Loucy (cell line): ENCODE measurements at regions not wholly inside any gene's neighbourhood (a gene's known extent, or its start where the extent isn't known, plus 50 kb on each side); places are given as distances from the start of the nearest gene placed in this dataset.

Experiments
- H2AFZ ChIP-seq: fragments of 200-600 bp; sonication (generic); 2 replicates; pipeline ENCODE4 v1.6.0; 2016; ENCODE audit warnings: antibody characterized with exemption, mild to moderate bottlenecking, low read length, moderate library complexity
- H3F3A ChIP-seq: fragments of 200-600 bp; 2 replicates; pipeline ENCODE4 v1.6.0; 2016; ENCODE audit warnings: antibody characterized with exemption, low read depth, mild to moderate bottlenecking
- H3K27me3 ChIP-seq: fragments of 200-600 bp; sonication (generic); 2 replicates; pipeline ENCODE4 v1.6.1; 2014; ENCODE audit warnings: low read length, mild to moderate bottlenecking; ENCODE audit not compliant: insufficient read depth, poor library complexity, severe bottlenecking
- H3K36me3 ChIP-seq: fragments of 200-600 bp; sonication (generic); 2 replicates; pipeline ENCODE4 v1.6.1; 2016; ENCODE audit warnings: low read length; ENCODE audit not compliant: insufficient read depth
- H3K4me1 ChIP-seq: fragments of 200-600 bp; sonication (generic); 2 replicates; pipeline ENCODE4 v1.5.1; 2014; ENCODE audit warnings: low read length, mild to moderate bottlenecking; ENCODE audit not compliant: insufficient read depth, poor library complexity, severe bottlenecking
- H3K4me2 ChIP-seq: fragments of 200-600 bp; sonication (generic); 2 replicates; pipeline ENCODE4 v1.6.0; 2014; ENCODE audit warnings: antibody characterized with exemption, low read length, low read depth, mild to moderate bottlenecking; ENCODE audit not compliant: poor library complexity, severe bottlenecking
- H3K4me3 ChIP-seq: fragments of 200-600 bp; sonication (generic); 2 replicates; pipeline ENCODE4 v1.5.1; 2014; ENCODE audit warnings: low read length, mild to moderate bottlenecking, mixed read lengths; ENCODE audit not compliant: poor library complexity, severe bottlenecking
- H3K79me2 ChIP-seq: fragments of 200-600 bp; sonication (generic); 2 replicates; pipeline ENCODE4 v1.6.1; 2014; ENCODE audit warnings: low read length; ENCODE audit not compliant: insufficient read depth
- H3K9ac ChIP-seq: fragments of 200-600 bp; sonication (generic); 2 replicates; pipeline ENCODE4 v1.6.0; 2014; ENCODE audit warnings: mild to moderate bottlenecking, low read depth, low read length, moderate library complexity; ENCODE audit not compliant: poor library complexity, severe bottlenecking
- H3K9me2 ChIP-seq: fragments of 200-600 bp; sonication (generic); replicated peaks from 2 replicates; pipeline ENCODE4 v1.6.1; 2016; ENCODE audit warnings: low read depth, low read length, mixed read lengths
- H3K9me3 ChIP-seq: fragments of 200-600 bp; sonication (generic); 2 replicates; pipeline ENCODE4 v1.6.1; 2014; ENCODE audit warnings: mild to moderate bottlenecking, antibody characterized with exemption, low read length, low read depth; ENCODE audit not compliant: insufficient read depth
- H4K20me1 ChIP-seq: fragments of 200-600 bp; sonication (generic); 2 replicates; pipeline ENCODE4 v1.6.0; 2014; ENCODE audit warnings: antibody characterized with exemption, low read length, mild to moderate bottlenecking; ENCODE audit not compliant: insufficient read depth, poor library complexity, severe bottlenecking
- EZH2phosphoT487 ChIP-seq: fragments of 200-600 bp; IDR thresholded peaks from 2 replicates; pipeline ENCODE4 v1.6.1; 2018; ENCODE audit warnings: antibody characterized with exemption, mild to moderate bottlenecking, moderate library complexity, borderline replicate concordance
- TF ChIP-seq, protein P1 (sequence below): fragments of 200-600 bp; sonication (generic); conservative IDR thresholded peaks from 2 replicates; pipeline ENCODE4 v1.5.1; 2014; ENCODE audit warnings: mild to moderate bottlenecking, antibody characterized with exemption, low read length

DNA sequence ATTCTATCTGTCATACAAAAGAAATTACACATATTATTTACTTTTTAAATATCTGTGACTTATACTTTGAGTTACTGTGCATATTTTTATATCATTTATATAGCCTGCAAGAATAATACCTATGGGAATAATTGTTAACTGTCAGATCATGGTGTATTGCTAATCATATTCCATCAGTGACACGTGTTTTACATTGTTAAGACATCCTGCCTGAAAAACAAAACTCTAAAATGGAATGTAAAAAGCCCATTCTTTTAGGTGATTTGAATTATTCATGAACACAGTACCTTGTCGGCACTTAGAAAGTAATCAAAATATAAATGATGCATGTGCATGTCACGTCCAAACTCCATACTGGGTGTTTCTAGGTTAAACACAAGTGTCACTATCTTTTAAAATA, 533.8 kb upstream of the PCDH9 start:
- Histone ChIP-seq H4K20me1 (no peaks in the 10 kb centered on the region), H3F3A (no peaks in the 10 kb centered on the region), H2AFZ (no peak overlapping the region), H3K4me2 (no peak overlapping the region), H3K4me3 (no peak overlapping the region), H3K9me2 (no peaks in the 10 kb centered on the region), H3K27me3 (no peaks in the 10 kb centered on the region), H3K9ac (no peak overlapping the region), H3K36me3 (no peaks in the 10 kb centered on the region), H3K9me3 (no peaks in the 10 kb centered on the region), H3K4me1 (no peaks in the 10 kb centered on the region), H3K79me2 (no peaks in the 10 kb centered on the region)
- TF ChIP-seq EZH2phosphoT487 = no peak
- TF ChIP-seq, protein P1, sequence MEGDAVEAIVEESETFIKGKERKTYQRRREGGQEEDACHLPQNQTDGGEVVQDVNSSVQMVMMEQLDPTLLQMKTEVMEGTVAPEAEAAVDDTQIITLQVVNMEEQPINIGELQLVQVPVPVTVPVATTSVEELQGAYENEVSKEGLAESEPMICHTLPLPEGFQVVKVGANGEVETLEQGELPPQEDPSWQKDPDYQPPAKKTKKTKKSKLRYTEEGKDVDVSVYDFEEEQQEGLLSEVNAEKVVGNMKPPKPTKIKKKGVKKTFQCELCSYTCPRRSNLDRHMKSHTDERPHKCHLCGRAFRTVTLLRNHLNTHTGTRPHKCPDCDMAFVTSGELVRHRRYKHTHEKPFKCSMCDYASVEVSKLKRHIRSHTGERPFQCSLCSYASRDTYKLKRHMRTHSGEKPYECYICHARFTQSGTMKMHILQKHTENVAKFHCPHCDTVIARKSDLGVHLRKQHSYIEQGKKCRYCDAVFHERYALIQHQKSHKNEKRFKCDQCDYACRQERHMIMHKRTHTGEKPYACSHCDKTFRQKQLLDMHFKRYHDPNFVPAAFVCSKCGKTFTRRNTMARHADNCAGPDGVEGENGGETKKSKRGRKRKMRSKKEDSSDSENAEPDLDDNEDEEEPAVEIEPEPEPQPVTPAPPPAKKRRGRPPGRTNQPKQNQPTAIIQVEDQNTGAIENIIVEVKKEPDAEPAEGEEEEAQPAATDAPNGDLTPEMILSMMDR = no peak

DNA sequence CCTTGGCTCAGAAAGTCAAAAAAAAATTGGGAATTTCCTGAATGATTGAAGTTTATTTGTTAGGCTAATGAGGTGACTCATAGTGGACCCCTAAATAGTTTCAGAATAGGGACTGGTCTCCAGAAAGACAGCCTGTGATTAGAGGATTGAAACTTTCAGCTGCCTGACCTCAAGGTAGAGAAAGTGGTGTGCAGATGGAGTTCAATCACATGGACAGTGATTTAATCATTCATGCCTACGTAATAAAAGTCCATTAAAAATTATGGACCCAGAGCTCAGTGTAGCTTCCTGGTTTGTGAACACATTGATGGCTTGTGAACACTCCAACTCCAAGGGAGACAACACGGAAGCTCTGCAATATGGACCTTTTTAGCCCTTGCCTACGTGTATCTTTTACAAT, 533.2 kb upstream of the PCDH9 start:
- no peaks in the 10 kb centered on the region for H4K20me1 ChIP-seq
- H3K9me2 ChIP-seq = no peaks in the 10 kb centered on the region
- no peak overlapping the region for H3K9ac ChIP-seq
- no peak overlapping the region for H3K4me3 ChIP-seq
- TF ChIP-seq EZH2phosphoT487 = no peak
- TF ChIP-seq, protein P1 = no peak
- H3F3A ChIP-seq = no peaks in the 10 kb centered on the region
- no peaks in the 10 kb centered on the region for H3K27me3 ChIP-seq
- H3K4me1 ChIP-seq = no peaks in the 10 kb centered on the region
- H2AFZ ChIP-seq = no peak overlapping the region
- no peak overlapping the region for H3K4me2 ChIP-seq
- no peaks in the 10 kb centered on the region for H3K9me3 ChIP-seq
- no peaks in the 10 kb centered on the region for H3K36me3 ChIP-seq
- H3K79me2 ChIP-seq = no peaks in the 10 kb centered on the region

DNA sequence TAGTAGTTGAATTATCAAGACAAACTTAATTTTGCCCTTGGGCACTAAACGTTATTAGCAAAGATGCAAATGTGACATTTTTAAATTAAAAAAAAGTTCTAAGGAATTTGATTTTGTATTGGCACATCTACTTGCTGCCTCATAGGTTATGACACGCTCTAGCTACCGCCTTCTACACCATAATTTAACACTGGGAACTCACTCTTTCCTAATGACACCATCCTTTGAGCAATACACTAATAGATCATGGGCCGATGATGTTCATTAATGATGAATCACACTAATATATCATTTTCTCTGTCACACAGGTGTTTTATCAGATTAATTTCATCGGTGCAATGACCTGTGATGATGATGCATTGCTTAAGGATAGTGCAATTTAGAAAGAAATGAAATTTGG, 528.8 kb upstream of the PCDH9 start:
- H3K4me3 ChIP-seq = no peak overlapping the region
- H3K79me2 ChIP-seq = no peaks in the 10 kb centered on the region
- H3K9ac ChIP-seq = no peak overlapping the region
- no peaks in the 10 kb centered on the region for H3K9me3 ChIP-seq
- H2AFZ ChIP-seq = no peak overlapping the region
- no peaks in the 10 kb centered on the region for H3K9me2 ChIP-seq
- H3K4me2 ChIP-seq = no peak overlapping the region
- no peaks in the 10 kb centered on the region for H3F3A ChIP-seq
- H3K4me1 ChIP-seq = no peaks in the 10 kb centered on the region
- TF ChIP-seq, protein P1 = no peak
- no peak for TF ChIP-seq EZH2phosphoT487
- no peaks in the 10 kb centered on the region for H4K20me1 ChIP-seq
- H3K36me3 ChIP-seq = no peaks in the 10 kb centered on the region
- no peaks in the 10 kb centered on the region for H3K27me3 ChIP-seq
